AG09309 (cell line): ENCODE measurements at regions not wholly inside any gene's neighbourhood (a gene's known extent, or its start where the extent isn't known, plus 50 kb on each side); places are given as distances from the start of the nearest gene placed in this dataset.

Experiments used
- DNase-seq: peaks from one replicate; pipeline ENCODE4 v3.0.0-alpha.2; 2010; ENCODE audit warnings: low read depth
- H3K4me3 ChIP-seq: 2 replicates; pipeline ENCODE4 v1.5.1; 2011; ENCODE audit warnings: mild to moderate bottlenecking, low read depth, low read length, moderate library complexity; ENCODE audit not compliant: control insufficient read depth
- TF ChIP-seq, protein P1 (sequence below): IDR thresholded peaks from 2 replicates; pipeline ENCODE4 v1.5.1; 2011; ENCODE audit warnings: mild to moderate bottlenecking, low read depth, low read length, inconsistent platforms; ENCODE audit not compliant: insufficient read depth, control insufficient read depth; ENCODE audit errors: missing control alignments

DNA sequence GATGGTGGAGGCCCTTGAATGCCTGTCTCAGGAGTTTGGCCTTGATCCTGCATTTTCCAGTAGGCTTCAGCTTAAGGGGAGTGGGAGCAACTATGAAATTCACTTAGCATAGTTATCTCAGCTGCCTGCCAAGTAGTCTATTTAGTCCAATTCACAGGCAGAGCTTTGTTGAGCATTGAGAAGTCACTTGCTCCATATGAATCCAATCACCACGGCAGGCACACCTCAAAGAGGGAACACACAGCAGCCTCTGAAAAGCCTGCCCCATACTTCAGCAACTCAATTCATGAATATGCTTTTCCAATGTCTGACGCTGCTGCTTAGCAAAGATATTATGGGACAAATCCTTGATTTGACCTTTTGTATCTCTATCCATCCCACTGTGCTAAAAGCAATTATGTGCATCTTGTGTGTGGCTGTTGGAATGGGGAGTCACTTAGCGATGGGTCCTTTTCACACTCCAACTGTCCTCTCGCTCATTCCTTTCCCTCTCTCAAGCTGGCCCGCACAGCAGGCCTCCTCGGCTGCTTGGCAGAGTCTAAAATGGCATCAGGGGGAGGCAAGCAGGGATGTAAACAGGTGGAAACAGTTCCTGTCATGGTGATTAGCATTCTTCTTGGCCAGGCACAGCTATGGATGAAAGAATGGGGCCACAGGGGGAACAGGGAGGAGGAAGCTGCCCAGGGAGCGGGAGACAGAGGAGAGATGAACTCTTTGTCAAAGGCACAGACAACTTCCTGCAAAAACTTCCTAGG, 56.0 kb upstream of the LRPPRC start:
- no peak overlapping the region for H3K4me3 ChIP-seq
- no peak for DNase-seq
- TF ChIP-seq, protein P1, sequence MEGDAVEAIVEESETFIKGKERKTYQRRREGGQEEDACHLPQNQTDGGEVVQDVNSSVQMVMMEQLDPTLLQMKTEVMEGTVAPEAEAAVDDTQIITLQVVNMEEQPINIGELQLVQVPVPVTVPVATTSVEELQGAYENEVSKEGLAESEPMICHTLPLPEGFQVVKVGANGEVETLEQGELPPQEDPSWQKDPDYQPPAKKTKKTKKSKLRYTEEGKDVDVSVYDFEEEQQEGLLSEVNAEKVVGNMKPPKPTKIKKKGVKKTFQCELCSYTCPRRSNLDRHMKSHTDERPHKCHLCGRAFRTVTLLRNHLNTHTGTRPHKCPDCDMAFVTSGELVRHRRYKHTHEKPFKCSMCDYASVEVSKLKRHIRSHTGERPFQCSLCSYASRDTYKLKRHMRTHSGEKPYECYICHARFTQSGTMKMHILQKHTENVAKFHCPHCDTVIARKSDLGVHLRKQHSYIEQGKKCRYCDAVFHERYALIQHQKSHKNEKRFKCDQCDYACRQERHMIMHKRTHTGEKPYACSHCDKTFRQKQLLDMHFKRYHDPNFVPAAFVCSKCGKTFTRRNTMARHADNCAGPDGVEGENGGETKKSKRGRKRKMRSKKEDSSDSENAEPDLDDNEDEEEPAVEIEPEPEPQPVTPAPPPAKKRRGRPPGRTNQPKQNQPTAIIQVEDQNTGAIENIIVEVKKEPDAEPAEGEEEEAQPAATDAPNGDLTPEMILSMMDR = no peak

DNA sequence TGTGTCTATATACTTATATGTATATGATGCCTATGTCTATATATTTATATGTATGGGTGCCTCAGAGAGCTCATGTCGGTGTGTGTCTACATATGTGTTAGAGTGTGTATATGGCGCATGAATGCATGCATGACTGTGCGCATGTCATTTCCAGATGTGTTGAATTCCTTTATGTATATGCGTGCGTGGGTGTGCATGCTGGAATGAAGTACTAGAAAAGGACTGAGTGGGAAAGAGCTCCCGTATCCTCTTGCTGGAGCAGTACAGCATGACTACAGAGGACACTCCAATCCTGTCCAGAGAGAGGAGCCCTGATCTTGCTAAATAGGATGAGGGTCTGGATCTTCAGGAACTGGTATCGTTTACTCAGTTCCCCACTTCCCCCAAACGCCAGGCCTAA, 56.8 kb upstream of the LRPPRC start:
- no peak for DNase-seq
- TF ChIP-seq, protein P1 = no peak
- no peak overlapping the region for H3K4me3 ChIP-seq

DNA sequence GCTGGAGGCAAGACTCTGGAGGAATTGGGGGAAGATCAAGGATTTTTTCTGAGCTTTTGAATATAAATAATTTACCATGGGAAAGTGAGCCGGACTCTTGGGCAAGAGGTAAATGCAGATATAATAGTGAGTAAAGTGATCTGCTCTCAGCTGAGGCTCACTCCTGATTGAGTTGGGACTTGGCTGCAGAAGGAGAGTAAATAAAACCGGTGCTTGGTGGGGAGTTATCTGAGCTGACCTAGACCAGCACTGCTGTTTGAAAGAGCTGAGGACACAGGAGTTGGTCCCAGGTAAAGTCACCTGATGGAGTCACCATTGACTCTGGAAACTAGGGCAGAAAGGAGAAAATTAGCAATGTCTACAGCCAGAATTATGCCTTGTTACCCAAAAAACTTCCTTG, 57.3 kb upstream of the LRPPRC start:
- TF ChIP-seq, protein P1 = no peak
- H3K4me3 ChIP-seq = no peak overlapping the region
- no peak for DNase-seq

DNA sequence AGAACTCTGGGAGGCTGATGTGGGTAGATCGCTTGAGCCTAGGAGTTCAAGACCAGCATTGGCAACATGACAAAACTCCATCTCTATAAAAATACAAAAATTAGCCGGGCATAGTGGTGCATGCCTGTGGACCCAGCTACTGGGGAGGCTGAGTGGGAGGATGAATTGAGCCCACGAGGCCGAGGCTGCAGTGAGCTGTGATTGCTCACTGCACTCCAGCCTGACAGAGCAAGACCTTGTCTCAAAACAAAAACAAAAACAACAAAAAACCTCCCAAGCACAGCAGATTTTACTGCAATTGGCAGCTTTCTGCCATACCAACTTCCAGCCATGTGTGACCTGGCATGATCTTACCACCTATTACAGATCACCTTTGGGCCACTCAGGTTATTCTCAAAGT, 57.7 kb upstream of the LRPPRC start:
- TF ChIP-seq, protein P1 = no peak
- no peak for DNase-seq
- H3K4me3 ChIP-seq = no peak overlapping the region

DNA sequence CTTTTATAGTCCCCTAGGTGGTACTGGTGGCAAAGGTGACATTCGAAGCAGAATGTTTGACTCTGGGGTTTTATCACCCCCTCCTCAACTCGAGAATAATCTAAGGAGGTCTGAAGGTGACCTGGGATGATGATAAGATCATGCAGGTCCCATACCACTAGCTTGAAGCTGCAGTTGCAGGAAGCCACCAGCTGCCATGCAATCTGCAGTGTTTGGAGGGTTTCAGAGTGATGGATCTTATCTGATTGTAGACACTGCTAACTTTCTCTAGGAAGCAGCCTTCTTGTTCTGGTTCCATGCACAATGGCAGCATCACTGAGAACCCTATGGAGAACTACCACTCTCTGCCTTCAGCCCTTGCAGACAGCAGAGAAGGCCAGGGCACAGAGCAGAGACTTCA, 59.4 kb upstream of the LRPPRC start:
- no peak for DNase-seq
- TF ChIP-seq, protein P1 = no peak

DNA sequence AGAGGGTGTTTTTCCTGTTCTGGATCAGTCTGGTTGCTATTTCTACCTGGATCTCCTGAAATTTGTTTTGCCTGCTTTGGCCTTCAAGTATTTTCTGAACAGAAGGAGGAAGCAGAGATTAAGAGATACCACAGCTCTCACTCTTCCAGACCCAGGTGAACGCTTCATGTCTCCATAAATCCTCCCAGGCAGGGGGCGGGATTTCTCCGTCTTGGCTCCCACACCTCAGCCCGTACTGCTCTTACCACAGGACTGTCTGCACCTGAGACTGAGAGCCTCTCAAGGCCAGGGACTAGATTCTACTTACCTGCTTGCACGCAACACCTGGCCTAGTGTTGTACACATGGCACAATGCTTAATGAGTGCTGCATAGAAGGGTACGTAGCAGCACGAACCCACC, 59.9 kb upstream of the LRPPRC start:
- DNase-seq = no peak
- TF ChIP-seq, protein P1 = no peak
- H3K4me3 ChIP-seq = no peak overlapping the region

More for the DNA sequence above, 59.4 kb upstream of the LRPPRC start:
- H3K4me3 ChIP-seq = no peak overlapping the region
